ENCODE measurements at regions not wholly inside any gene's neighbourhood (a gene's known extent, or its start where the extent isn't known, plus 50 kb on each side); places are given as distances from the start of the nearest gene placed in this dataset.

GRCh38 chr10:121260377-121260776 lies 337.9 kb downstream of the FGFR2 start:
- TF ChIP-seq, protein P1, sequence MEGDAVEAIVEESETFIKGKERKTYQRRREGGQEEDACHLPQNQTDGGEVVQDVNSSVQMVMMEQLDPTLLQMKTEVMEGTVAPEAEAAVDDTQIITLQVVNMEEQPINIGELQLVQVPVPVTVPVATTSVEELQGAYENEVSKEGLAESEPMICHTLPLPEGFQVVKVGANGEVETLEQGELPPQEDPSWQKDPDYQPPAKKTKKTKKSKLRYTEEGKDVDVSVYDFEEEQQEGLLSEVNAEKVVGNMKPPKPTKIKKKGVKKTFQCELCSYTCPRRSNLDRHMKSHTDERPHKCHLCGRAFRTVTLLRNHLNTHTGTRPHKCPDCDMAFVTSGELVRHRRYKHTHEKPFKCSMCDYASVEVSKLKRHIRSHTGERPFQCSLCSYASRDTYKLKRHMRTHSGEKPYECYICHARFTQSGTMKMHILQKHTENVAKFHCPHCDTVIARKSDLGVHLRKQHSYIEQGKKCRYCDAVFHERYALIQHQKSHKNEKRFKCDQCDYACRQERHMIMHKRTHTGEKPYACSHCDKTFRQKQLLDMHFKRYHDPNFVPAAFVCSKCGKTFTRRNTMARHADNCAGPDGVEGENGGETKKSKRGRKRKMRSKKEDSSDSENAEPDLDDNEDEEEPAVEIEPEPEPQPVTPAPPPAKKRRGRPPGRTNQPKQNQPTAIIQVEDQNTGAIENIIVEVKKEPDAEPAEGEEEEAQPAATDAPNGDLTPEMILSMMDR (IDR thresholded peaks at IDR 0.05), result no peak
- no peak for TF ChIP-seq EZH2 (IDR thresholded peaks at IDR 0.05; ENCODE audit: borderline replicate concordance, insufficient read depth, low read depth, low read length, poor library complexity, severe bottlenecking)

Measured in B cell (primary cell).